Small intestine (tissue), 7 donors: ENCODE measurements at regions not wholly inside any gene's neighbourhood (a gene's known extent, or its start where the extent isn't known, plus 50 kb on each side); places are given as distances from the start of the nearest gene placed in this dataset.

Experiments used
- DNase-seq, 2 donors: peaks; one replicate each; pipeline versions ENCODE4 v3.0.0 to v3.0.0-alpha.2; 2013
- FAIRE-seq: peaks from 2 replicates; lab custom pipeline; 2012; peaks lifted over from hg19 to GRCh38; lab: Jason Lieb, UNC
- H3K27ac ChIP-seq, 3 donors: one replicate each; pipeline ENCODE4 v1.5.1; 2013; ENCODE audit warnings: low read length in 2 of 3, mild to moderate bottlenecking in 2 of 3, control low read depth in 1 of 3, inconsistent platforms in 1 of 3, low read depth in 1 of 3, moderate library complexity in 1 of 3
- H3K27me3 ChIP-seq, 3 donors: one replicate each; pipeline ENCODE4 v1.6.1; 2013; ENCODE audit warnings: low read length in 3 of 3, inconsistent platforms in 1 of 3; ENCODE audit not compliant: control insufficient read depth in 3 of 3, insufficient read depth in 3 of 3
- H3K36me3 ChIP-seq, 3 donors: one replicate each; pipeline ENCODE4 v1.6.1; 2013; ENCODE audit warnings: low read length in 3 of 3, inconsistent platforms in 1 of 3, low read depth in 1 of 3, mild to moderate bottlenecking in 1 of 3, moderate library complexity in 1 of 3; ENCODE audit not compliant: control insufficient read depth in 3 of 3, insufficient read depth in 2 of 3
- H3K4me1 ChIP-seq, 3 donors: one replicate each; pipeline ENCODE4 v1.6.1; 2013; ENCODE audit warnings: low read length in 2 of 3, inconsistent platforms in 1 of 3, low read depth in 1 of 3, mild to moderate bottlenecking in 1 of 3, moderate library complexity in 1 of 3; ENCODE audit not compliant: control insufficient read depth in 3 of 3, insufficient read depth in 2 of 3
- H3K4me3 ChIP-seq, 3 donors: one replicate each; pipeline ENCODE4 v1.5.1; 2013; ENCODE audit warnings: low read length in 3 of 3, control low read depth in 1 of 3, inconsistent platforms in 1 of 3, low read depth in 1 of 3, mild to moderate bottlenecking in 1 of 3, moderate library complexity in 1 of 3
- H3K9me3 ChIP-seq, 2 donors: one replicate each; pipeline ENCODE4 v1.6.1; 2013; ENCODE audit warnings: low read depth in 1 of 2, low read length in 1 of 2; ENCODE audit not compliant: control insufficient read depth in 2 of 2, insufficient read depth in 1 of 2
- WGBS, 3 donors: extraction: QIAGEN DNeasy Blood & Tissue Kit; methylation state at CpG; one replicate each; pipeline ENCODE4 v1.1.7; 2013; 5-methylcytosine and 5-hydroxymethylcytosine counted together
- donor health status: healthy with polysubstance abuse.
- donor health status: control.
- donor health status: control.
- donor health status: Bipolar disorder and iron deficiency.
- donor health status: healthy.

DNA sequence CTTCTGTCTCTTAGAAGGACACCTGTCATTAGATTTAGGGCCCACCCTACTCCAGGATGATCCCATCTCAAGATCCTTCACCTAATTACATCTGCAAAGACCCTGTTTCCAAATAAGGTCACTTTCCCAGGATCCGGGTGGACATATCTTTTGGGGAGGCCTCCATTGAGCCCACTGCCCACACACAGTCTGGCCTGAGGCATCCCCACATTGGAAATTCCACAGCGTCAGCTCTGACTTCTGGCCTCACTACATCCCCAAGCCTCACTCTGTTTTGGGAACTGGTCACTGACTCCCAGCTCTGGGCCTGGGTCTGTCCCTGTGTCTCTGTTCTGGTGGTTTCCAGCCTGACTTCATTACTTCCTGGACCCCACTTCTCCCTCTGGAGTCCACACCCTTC is 285.5 kb downstream of the CRLF2 start:
- FAIRE-seq = no peak
- H3K4me3 ChIP-seq = no peak overlapping the region
- no peak for DNase-seq
- H3K36me3 ChIP-seq = no peaks in the 10 kb centered on the region
- no peaks in the 10 kb centered on the region for H3K27me3 ChIP-seq
- H3K9me3 ChIP-seq = peaks cover 4 to 12% of the 10 kb centered on the region in 2 donors
- no peak overlapping the region for H3K27ac ChIP-seq
- H3K4me1 ChIP-seq = no peaks in the 10 kb centered on the region
- 86 to 91% (median 90%) methylated on average over 2 of the region's 2 CpGs for WGBS, 3 donors

GRCh38 chrX:926070-926469 is 286.4 kb downstream of the CRLF2 start:
- Histone ChIP-seq H3K36me3 (no peaks in the 10 kb centered on the region), H3K9me3 (peaks cover 4 to 12% of the 10 kb centered on the region in 2 donors), H3K4me3 (no peak overlapping the region), H3K27ac (no peak overlapping the region), H3K4me1 (no peaks in the 10 kb centered on the region), H3K27me3 (no peaks in the 10 kb centered on the region)
- 81 to 87% (median 84%) methylated on average over 9 of the region's 9 CpGs for WGBS, 3 donors
- DNase-seq (no peak), FAIRE-seq (no peak)

DNA sequence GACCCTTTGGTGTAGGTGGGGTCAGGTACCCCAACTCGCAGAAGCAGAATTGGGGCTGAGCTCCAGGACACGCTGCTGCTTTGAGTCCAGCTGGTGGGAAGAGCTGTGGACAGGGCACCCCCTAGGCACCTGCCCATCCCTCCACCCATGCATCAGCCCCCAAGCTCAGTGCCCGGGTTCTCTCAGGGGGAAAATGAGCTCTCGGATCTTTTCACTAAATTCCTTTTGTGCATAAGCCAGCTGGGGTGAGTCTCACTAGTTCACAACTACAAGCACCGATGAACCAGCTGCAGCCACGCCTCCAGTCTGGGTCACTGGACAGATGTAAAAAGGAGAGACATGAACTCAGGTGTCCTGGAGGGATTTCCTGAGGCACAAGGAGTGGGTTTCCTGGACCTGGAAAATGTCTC is 286.8 kb downstream of the CRLF2 start:
- Histone ChIP-seq H3K36me3 (no peaks in the 10 kb centered on the region), H3K27ac (no peak overlapping the region), H3K4me3 (no peak overlapping the region), H3K9me3 (peaks cover 4 to 12% of the 10 kb centered on the region in 2 donors), H3K27me3 (no peaks in the 10 kb centered on the region), H3K4me1 (no peaks in the 10 kb centered on the region)
- WGBS, 3 donors = 82 to 87% (median 84%) methylated on average over 6 of the region's 6 CpGs
- DNase-seq (no peak), FAIRE-seq (no peak)

DNA sequence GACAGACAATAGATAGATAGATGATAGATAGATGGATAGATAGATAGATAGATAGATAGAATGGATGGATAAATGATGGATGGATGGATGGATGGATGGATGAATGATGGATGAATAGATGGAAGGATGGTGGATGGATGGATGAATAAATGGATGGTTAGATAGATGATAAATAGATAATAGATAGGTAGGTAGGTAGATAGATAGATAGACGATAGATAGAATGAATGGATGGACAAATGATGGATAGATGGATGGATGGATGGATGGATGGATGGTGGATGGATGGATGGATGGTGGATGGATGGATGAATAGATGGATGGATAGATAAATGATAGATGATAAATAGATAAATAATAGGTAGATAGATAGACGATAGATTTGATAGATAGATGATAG is 287.4 kb downstream of the CRLF2 start:
- 84 to 93% (median 92%) methylated on average over 2 of the region's 2 CpGs for WGBS, 3 donors
- Histone ChIP-seq H3K27ac (no peak overlapping the region), H3K4me3 (no peak overlapping the region), H3K27me3 (no peaks in the 10 kb centered on the region), H3K4me1 (no peaks in the 10 kb centered on the region), H3K36me3 (no peaks in the 10 kb centered on the region), H3K9me3 (peaks cover 4 to 12% of the 10 kb centered on the region in 2 donors)
- DNase-seq (no peak), FAIRE-seq (no peak)

DNA sequence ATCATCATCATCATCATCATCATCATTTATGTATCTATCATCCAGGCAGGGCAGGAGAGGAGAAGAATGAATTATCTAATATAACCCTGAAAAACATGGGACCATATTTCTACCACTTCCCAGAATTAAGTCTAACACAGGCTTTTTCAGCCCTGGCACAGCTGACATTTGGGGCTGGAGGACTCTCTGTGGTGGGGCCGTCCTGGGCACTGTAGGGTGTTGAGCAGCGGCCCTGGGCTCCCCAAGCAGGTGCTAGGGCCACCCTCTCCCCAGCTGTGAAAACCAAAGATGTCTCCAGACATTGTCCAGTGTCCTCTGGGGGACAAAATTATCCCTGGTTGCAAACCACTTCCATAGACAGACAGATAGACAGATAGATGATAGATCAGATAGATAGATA is 288.4 kb downstream of the CRLF2 start:
- Histone ChIP-seq H3K4me1 (no peaks in the 10 kb centered on the region), H3K27ac (no peak overlapping the region), H3K36me3 (no peaks in the 10 kb centered on the region), H3K9me3 (peaks cover 4 to 12% of the 10 kb centered on the region in 2 donors), H3K4me3 (no peak overlapping the region), H3K27me3 (no peaks in the 10 kb centered on the region)
- FAIRE-seq (no peak), DNase-seq (no peak)
- WGBS, 3 donors = 48 to 69% (median 49%) methylated on average over 2 of the region's 2 CpGs

- H3K4me1 ChIP-seq = no peaks in the 10 kb centered on the region
- no peak overlapping the region for H3K4me3 ChIP-seq
- no peak overlapping the region for H3K27ac ChIP-seq
- WGBS, 3 donors = 76 to 83% (median 79%) methylated on average over 25 of the region's 25 CpGs
- FAIRE-seq (no peak), DNase-seq (no peak)
- peaks cover 0 to 6% of the 10 kb centered on the region in 2 donors for H3K9me3 ChIP-seq
- no peaks in the 10 kb centered on the region for H3K27me3 ChIP-seq
- H3K36me3 ChIP-seq = no peaks in the 10 kb centered on the region
These were observed 289.7 kb downstream of the SHOX start for GRCh38 chrX:920234-920799.

- DNase-seq = no peak
- 77 to 83% (median 79%) methylated on average over 9 of the region's 9 CpGs for WGBS, 3 donors
These were observed 285.6 kb downstream of the SHOX start for GRCh38 chrX:916230-916599.

DNA sequence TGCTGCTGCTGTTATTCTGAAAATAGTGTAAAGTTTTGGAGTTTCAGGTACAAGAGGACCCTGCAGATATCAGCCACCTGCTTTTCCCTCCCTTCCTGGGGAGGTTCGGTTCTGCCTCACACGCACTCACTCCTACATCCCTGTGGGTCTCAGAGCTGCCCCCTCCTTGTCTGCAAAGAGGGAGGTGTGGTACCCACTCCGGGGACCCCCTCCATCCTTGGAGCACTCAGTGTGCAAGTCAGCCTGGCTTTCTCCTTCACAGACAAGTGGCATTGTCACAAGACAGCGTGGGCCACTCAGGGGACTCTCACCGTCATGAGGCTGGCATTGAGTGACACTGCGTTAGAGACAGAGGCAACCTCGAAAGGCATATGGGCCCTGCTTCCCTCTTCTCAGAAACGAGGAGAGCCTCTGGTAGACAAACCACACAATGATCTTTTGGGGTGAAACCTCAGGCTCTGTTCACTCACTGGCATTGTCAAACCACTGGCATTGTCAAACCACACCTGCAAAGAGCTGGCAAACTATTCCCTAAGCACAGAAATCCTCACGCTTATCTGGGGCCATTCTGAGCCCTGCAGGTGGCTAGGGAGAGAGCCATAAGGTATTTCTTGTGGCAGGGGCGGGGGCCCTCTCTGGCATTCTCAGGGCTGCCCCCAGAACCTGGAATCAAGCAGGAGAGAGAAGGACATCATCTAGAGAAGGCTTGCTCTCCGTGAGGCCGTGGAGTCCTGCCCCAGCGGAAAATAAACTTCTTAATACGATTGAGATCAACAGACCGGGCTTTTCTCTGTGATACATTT is 285.0 kb downstream of the SHOX start:
- 70 to 74% (median 74%) methylated on average over 15 of the region's 15 CpGs for WGBS, 3 donors
- H3K27ac ChIP-seq = no peak overlapping the region
- DNase-seq = no peak
- FAIRE-seq = no peak
- no peaks in the 10 kb centered on the region for H3K27me3 ChIP-seq
- H3K9me3 ChIP-seq = peaks cover 0 to 8% of the 10 kb centered on the region in 2 donors
- H3K4me1 ChIP-seq = no peaks in the 10 kb centered on the region
- H3K4me3 ChIP-seq = no peak overlapping the region
- H3K36me3 ChIP-seq = no peaks in the 10 kb centered on the region

More at GRCh38 chrX:916230-916599, 285.6 kb downstream of the SHOX start:
- FAIRE-seq = no peak
- no peak overlapping the region for H3K4me3 ChIP-seq
- no peaks in the 10 kb centered on the region for H3K36me3 ChIP-seq
- no peaks in the 10 kb centered on the region for H3K4me1 ChIP-seq
- H3K27ac ChIP-seq = no peak overlapping the region
- H3K27me3 ChIP-seq = no peaks in the 10 kb centered on the region
- H3K9me3 ChIP-seq = peaks cover 0 to 8% of the 10 kb centered on the region in 2 donors
